ENCODE measurements at regions not wholly inside any gene's neighbourhood (a gene's known extent, or its start where the extent isn't known, plus 50 kb on each side); places are given as distances from the start of the nearest gene placed in this dataset.
A peak's percentile ranks its signal among the peaks of the same experiment; 100 is the strongest.

- no peak for ATAC-seq
- no peak overlapping the region for H3K4me3 ChIP-seq
Observed at GRCh38 chr9:13487071-13487470, 207.6 kb upstream of the MPDZ start.

GRCh38 chr9:13485068-13485596 is 205.6 kb upstream of the MPDZ start:
- H3K27me3 ChIP-seq = no peaks in the 10 kb centered on the region
- peak overlapping the region in 3 of 4 donors; percentile 44 to 67 (median 53) for H3K27ac ChIP-seq
- peak; percentile 89 for ATAC-seq
- H3K4me1 ChIP-seq = peaks cover 0 to 12% (median 0%) of the 10 kb centered on the region in 3 donors
- H3K4me3 ChIP-seq = no peak overlapping the region
- no peaks in the 10 kb centered on the region for H3K9me3 ChIP-seq
- 34 to 47% methylated on average over 3 of the region's 3 CpGs for WGBS, 2 donors (ENCODE audit: low coverage in 1 of 2)
- no peaks in the 10 kb centered on the region for H3K36me3 ChIP-seq
- TF ChIP-seq EP300 (IDR thresholded peaks at IDR 0.05) = no peak
- peak; percentile 81 for TF ChIP-seq POLR2AphosphoS5 (IDR thresholded peaks at IDR 0.05)
- TF ChIP-seq POLR2A (IDR thresholded peaks at IDR 0.05) = no peak
- TF ChIP-seq CTCF (IDR thresholded peaks at IDR 0.05) = peak in 3 of 4 experiments; percentile 14 to 56 (median 52)

More at GRCh38 chr9:13487071-13487470, 207.6 kb upstream of the MPDZ start:
- Histone ChIP-seq H3K4me1 (peaks cover 0 to 17% (median 0%) of the 10 kb centered on the region in 3 donors), H3K27me3 (no peaks in the 10 kb centered on the region), H3K9me3 (no peaks in the 10 kb centered on the region), H3K36me3 (no peaks in the 10 kb centered on the region), H3K27ac (no peak overlapping the region)
- no peak for TF ChIP-seq POLR2AphosphoS5 (IDR thresholded peaks at IDR 0.05)
- no peak for TF ChIP-seq POLR2A (IDR thresholded peaks at IDR 0.05)
- TF ChIP-seq EP300 (IDR thresholded peaks at IDR 0.05) = no peak
- TF ChIP-seq CTCF (IDR thresholded peaks at IDR 0.05) = no peak
- WGBS, 2 donors (ENCODE audit: low coverage in 1 of 2) = 86 to 95% methylated on average over 1 to 5 of the region's 5 CpGs

- no peaks in the 10 kb centered on the region for H3K27me3 ChIP-seq
- H3K9me3 ChIP-seq = no peaks in the 10 kb centered on the region
- TF ChIP-seq POLR2A (IDR thresholded peaks at IDR 0.05) (no peak), CTCF (IDR thresholded peaks at IDR 0.05) (no peak), EP300 (IDR thresholded peaks at IDR 0.05) (no peak), POLR2AphosphoS5 (IDR thresholded peaks at IDR 0.05) (no peak)
- 92 to 100% methylated on average over 2 of the region's 3 CpGs for WGBS, 2 donors (ENCODE audit: low coverage in 1 of 2)
- H3K27ac ChIP-seq = peak overlapping the region in 2 of 4 donors; percentile 5 to 44
- no peaks in the 10 kb centered on the region for H3K36me3 ChIP-seq
- H3K4me1 ChIP-seq = peaks cover 0 to 12% (median 0%) of the 10 kb centered on the region in 3 donors
- H3K4me3 ChIP-seq = no peak overlapping the region
- ATAC-seq = peak; percentile 57
Observed at GRCh38 chr9:13484186-13484585, 204.7 kb upstream of the MPDZ start.

- TF ChIP-seq EP300 (IDR thresholded peaks at IDR 0.05) (no peak), POLR2A (IDR thresholded peaks at IDR 0.05) (no peak), POLR2AphosphoS5 (IDR thresholded peaks at IDR 0.05) (no peak), CTCF (IDR thresholded peaks at IDR 0.05) (no peak)
- no peak for ATAC-seq
- H3K4me1 ChIP-seq = peaks cover 0 to 21% (median 0%) of the 10 kb centered on the region in 3 donors
- no peaks in the 10 kb centered on the region for H3K9me3 ChIP-seq
- no peak overlapping the region for H3K4me3 ChIP-seq
- no peak overlapping the region for H3K27ac ChIP-seq
- no peaks in the 10 kb centered on the region for H3K36me3 ChIP-seq
- no peaks in the 10 kb centered on the region for H3K27me3 ChIP-seq
Observed at GRCh38 chr9:13481274-13481673, 201.8 kb upstream of the MPDZ start.

GRCh38 chr9:13480693-13481092 is 201.2 kb upstream of the MPDZ start:
- 77 to 80% methylated on average over 1 to 3 of the region's 3 CpGs for WGBS, 2 donors (ENCODE audit: low coverage in 1 of 2)
- no peak for ATAC-seq
- peaks cover 0 to 21% (median 0%) of the 10 kb centered on the region in 3 donors for H3K4me1 ChIP-seq
- H3K27me3 ChIP-seq = no peaks in the 10 kb centered on the region
- TF ChIP-seq EP300 (IDR thresholded peaks at IDR 0.05) (no peak), POLR2AphosphoS5 (IDR thresholded peaks at IDR 0.05) (no peak), POLR2A (IDR thresholded peaks at IDR 0.05) (no peak), CTCF (IDR thresholded peaks at IDR 0.05) (no peak)
- no peaks in the 10 kb centered on the region for H3K36me3 ChIP-seq
- H3K27ac ChIP-seq = no peak overlapping the region
- H3K4me3 ChIP-seq = no peak overlapping the region
- H3K9me3 ChIP-seq = peaks cover 0 to under 1% (median 0%) of the 10 kb centered on the region in 3 donors

Measured in gastroesophageal sphincter (tissue), 4 donors.